ENCODE measurements at regions not wholly inside any gene's neighbourhood (a gene's known extent, or its start where the extent isn't known, plus 50 kb on each side); places are given as distances from the start of the nearest gene placed in this dataset.
A peak's percentile ranks its signal among the peaks of the same experiment; 100 is the strongest.

GRCh38 chr11:80255021-80255420, 814.2 kb upstream of the TENM4 start:
- no peaks in the 10 kb centered on the region for H3K36me3 ChIP-seq (ENCODE audit: control insufficient read depth, insufficient read depth, low read length)
- DNase-seq (ENCODE audit: low read depth) (peak; percentile 79), FAIRE-seq (peak; percentile 83)
- TF ChIP-seq, protein P1, sequence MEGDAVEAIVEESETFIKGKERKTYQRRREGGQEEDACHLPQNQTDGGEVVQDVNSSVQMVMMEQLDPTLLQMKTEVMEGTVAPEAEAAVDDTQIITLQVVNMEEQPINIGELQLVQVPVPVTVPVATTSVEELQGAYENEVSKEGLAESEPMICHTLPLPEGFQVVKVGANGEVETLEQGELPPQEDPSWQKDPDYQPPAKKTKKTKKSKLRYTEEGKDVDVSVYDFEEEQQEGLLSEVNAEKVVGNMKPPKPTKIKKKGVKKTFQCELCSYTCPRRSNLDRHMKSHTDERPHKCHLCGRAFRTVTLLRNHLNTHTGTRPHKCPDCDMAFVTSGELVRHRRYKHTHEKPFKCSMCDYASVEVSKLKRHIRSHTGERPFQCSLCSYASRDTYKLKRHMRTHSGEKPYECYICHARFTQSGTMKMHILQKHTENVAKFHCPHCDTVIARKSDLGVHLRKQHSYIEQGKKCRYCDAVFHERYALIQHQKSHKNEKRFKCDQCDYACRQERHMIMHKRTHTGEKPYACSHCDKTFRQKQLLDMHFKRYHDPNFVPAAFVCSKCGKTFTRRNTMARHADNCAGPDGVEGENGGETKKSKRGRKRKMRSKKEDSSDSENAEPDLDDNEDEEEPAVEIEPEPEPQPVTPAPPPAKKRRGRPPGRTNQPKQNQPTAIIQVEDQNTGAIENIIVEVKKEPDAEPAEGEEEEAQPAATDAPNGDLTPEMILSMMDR (IDR thresholded peaks at IDR 0.05; ENCODE audit: insufficient read depth, low read length, severe bottlenecking) = no peak
- no peak overlapping the region for H3K4me3 ChIP-seq (ENCODE audit: low read depth, low read length)
- H3K27me3 ChIP-seq (ENCODE audit: control insufficient read depth, insufficient read depth, low read length) = no peaks in the 10 kb centered on the region

DNA sequence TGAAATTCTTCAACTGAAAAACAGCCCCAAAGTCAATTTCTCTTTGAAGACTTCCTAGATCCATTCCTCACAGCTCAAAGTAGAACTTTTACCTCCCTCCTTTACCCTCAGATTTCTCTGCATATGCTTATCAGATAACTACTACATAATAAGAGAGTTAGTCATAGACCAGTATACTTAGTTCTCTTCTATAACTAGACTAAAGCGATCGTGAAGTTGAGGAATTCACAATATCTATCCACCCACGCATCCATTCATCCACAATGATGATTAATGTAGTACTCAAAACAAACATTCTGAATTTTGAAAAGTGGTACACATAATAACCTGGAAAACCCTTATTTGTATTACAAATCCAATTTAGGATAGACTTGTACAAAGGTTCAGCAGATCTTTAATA, 800.9 kb upstream of the TENM4 start:
- DNase-seq (ENCODE audit: low read depth) (peak; percentile 95), FAIRE-seq (no peak)
- H3K27me3 ChIP-seq (ENCODE audit: control insufficient read depth, insufficient read depth, low read length) = no peaks in the 10 kb centered on the region
- TF ChIP-seq, protein P1 (IDR thresholded peaks at IDR 0.05; ENCODE audit: insufficient read depth, low read length, severe bottlenecking) = no peak
- no peaks in the 10 kb centered on the region for H3K36me3 ChIP-seq (ENCODE audit: control insufficient read depth, insufficient read depth, low read length)
- H3K4me3 ChIP-seq (ENCODE audit: low read depth, low read length) = no peak overlapping the region

DNA sequence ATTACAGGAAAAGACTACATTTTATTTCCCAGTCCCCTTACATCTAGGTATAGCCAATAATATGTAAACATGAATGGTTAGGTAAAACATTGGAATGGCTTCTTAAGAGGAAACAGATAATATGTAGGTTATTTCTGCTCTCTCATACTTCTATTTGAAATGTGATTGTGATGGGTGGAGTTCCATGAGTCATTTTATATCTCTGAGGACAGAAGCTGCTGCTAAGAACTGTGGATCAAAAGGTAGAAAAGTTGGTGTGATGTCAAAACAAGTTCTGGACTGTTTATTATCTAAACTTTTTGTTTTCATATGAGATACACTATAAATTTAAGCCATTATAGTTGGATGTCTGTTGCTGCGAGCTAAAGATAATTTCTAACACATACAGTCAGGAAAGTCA, 799.4 kb upstream of the TENM4 start:
- FAIRE-seq = no peak
- TF ChIP-seq, protein P1 (IDR thresholded peaks at IDR 0.05; ENCODE audit: insufficient read depth, low read length, severe bottlenecking) = no peak
- Histone ChIP-seq H3K27me3 (ENCODE audit: control insufficient read depth, insufficient read depth, low read length) (no peaks in the 10 kb centered on the region), H3K36me3 (ENCODE audit: control insufficient read depth, insufficient read depth, low read length) (no peaks in the 10 kb centered on the region), H3K4me3 (ENCODE audit: low read depth, low read length) (no peak overlapping the region)
- peak; percentile 76 for DNase-seq (ENCODE audit: low read depth)

DNA sequence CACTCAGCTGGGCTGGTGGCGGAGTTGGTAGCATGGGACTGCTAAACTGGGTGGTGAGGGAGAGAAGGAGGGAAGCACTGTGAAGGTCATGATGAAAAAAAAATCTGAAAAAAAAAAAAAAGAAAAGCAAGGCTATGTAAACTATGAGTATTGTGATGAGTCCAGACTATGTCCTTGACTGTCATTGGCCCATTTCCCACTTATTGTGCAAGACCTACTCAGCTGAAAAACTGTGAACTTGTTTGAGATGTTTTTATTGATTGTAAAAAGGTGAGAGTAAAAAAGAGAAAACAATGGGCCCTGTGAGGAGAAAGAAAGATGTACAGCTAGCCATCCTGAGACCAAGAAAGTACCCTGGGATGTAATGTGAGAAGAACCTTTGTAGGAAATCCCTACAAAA, 798.4 kb upstream of the TENM4 start:
- no peaks in the 10 kb centered on the region for H3K36me3 ChIP-seq (ENCODE audit: control insufficient read depth, insufficient read depth, low read length)
- TF ChIP-seq, protein P1 (IDR thresholded peaks at IDR 0.05; ENCODE audit: insufficient read depth, low read length, severe bottlenecking) = no peak
- no peak for FAIRE-seq
- H3K27me3 ChIP-seq (ENCODE audit: control insufficient read depth, insufficient read depth, low read length) = no peaks in the 10 kb centered on the region
- DNase-seq (ENCODE audit: low read depth) = peak; percentile 55
- no peak overlapping the region for H3K4me3 ChIP-seq (ENCODE audit: low read depth, low read length)

DNA sequence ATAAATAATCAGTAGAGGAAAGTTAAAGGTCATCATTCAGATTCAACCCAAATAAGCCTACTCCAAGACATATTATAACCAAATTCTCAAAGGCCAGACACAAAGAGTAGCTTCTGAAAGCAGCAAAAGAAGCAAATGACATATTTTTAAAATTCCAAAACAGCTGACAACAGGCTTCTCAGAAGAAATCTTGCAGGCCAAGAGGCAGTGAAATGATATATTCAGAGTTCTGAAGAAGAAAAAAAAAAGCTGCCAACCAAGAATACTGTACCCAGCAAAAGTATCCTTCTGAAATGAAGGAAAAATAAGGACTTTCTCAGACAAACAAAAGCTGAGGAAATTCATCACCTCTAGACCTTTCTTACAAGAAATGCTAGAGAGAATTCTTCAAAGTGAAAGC, 787.1 kb upstream of the TENM4 start:
- Histone ChIP-seq H3K4me3 (ENCODE audit: low read depth, low read length) (no peak overlapping the region), H3K36me3 (ENCODE audit: control insufficient read depth, insufficient read depth, low read length) (no peaks in the 10 kb centered on the region), H3K27me3 (ENCODE audit: control insufficient read depth, insufficient read depth, low read length) (no peaks in the 10 kb centered on the region)
- TF ChIP-seq, protein P1 (IDR thresholded peaks at IDR 0.05; ENCODE audit: insufficient read depth, low read length, severe bottlenecking) = no peak
- DNase-seq (ENCODE audit: low read depth) (no peak), FAIRE-seq (no peak)

GRCh38 chr11:80214413-80214812, 773.6 kb upstream of the TENM4 start:
- no peak overlapping the region for H3K4me3 ChIP-seq (ENCODE audit: low read depth, low read length)
- TF ChIP-seq, protein P1 (IDR thresholded peaks at IDR 0.05; ENCODE audit: insufficient read depth, low read length, severe bottlenecking) = no peak
- H3K36me3 ChIP-seq (ENCODE audit: control insufficient read depth, insufficient read depth, low read length) = no peaks in the 10 kb centered on the region
- FAIRE-seq = no peak
- peak; percentile 42 for DNase-seq (ENCODE audit: low read depth)
- no peaks in the 10 kb centered on the region for H3K27me3 ChIP-seq (ENCODE audit: control insufficient read depth, insufficient read depth, low read length)
